ENCODE measurements at regions not wholly inside any gene's neighbourhood (a gene's known extent, or its start where the extent isn't known, plus 50 kb on each side); places are given as distances from the start of the nearest gene placed in this dataset.

DNA sequence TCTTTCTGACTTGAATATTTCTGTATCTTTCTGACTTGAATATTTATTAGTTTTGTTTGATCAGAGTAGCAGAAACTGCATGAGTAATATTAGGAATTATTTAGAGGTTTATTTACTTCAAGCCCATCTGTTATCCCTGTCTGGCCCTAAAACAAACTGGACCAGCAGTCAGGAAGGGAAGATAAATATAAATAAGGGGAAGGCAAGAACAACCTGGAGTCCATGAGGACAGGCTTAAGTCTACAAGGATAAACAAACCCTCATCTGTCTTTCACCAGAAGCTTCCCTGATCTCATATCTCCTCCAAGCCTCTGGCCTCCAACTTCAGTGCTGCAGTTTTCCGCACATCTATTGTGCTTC is 524.9 kb downstream of the CENPC start:
- no peak for TF ChIP-seq CTCF (conservative IDR thresholded peaks at IDR 0.05)
- no peak overlapping the region for H3K27ac ChIP-seq

DNA sequence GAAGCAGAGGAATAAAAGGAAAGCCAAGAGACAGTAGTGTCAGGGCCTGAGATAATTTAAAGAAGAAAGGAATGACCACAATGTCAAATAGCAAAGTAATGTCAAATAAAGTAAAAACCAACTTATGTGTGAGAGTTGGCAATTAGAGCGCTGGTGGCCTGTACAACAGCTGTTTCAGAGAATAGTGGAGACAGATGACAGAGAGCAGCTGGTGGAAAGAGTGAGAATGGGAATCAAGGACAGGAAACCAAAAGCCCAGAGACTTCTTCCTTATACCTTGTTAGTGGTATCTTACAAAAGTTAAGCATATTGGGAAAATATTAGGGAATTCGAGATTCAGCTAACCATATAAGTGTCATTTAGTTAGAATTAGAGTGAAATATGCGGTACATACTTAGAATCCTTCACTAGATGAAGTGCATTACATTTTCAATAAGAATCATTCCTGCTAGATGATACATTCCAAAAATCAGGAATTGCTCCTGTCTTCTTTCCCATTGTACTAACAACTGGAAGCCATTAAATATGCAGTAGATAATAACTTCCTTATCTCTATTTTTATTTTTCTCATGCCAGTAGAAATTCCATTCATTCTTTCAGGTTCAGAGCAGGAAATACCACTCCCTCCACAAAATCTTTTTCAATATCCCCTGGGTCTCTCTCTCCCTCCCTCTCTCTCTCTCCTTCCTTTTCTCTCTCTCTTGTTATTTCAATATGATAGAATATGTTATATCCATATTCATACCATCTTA is 525.4 kb downstream of the CENPC start:
- TF ChIP-seq CTCF (conservative IDR thresholded peaks at IDR 0.05), result no peak
- no peak overlapping the region for H3K27ac ChIP-seq

DNA sequence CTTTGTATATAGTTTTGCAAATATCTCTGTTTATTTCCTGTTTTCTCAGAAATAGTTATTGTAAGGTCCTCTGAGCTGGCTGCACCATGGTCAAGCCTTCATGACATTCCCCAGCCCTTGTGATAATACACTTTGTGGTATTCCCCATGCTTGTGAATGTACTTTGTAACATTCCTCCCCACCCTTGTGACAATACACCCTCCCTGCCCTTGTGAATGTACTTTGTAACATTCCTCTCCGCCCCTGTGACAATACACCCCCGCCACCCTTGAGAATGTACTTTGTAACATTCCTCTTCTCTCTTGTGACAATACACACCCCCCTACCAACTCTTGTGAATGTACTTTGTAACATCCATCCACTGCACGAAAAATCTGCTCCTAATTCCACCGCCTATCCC is 530.7 kb downstream of the CENPC start:
- no peak for TF ChIP-seq CTCF (conservative IDR thresholded peaks at IDR 0.05)
- H3K27ac ChIP-seq, result no peak overlapping the region

DNA sequence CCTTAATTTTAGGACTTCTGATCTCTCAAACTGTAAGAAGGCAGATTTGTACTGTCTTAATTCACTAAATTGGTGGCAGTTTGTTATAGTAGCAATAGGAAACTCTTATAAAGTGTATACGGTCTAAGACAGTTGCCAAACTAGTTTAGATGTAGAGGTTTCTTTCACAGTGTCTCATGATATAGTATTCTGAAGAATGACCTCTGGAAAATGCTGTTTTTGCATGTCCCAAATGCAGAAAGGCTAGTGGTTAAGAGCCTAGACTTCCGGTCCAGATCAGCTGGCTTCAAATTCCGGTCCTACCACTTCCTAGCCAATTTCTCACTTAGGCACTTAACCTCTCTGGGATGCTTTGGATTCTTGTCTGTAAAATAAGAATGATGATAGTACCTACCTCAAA is 538.5 kb downstream of the CENPC start:
- no peak for TF ChIP-seq CTCF (conservative IDR thresholded peaks at IDR 0.05)

GRCh38 chr4:66991521-66991920 is 553.8 kb downstream of the CENPC start:
- TF ChIP-seq CTCF (conservative IDR thresholded peaks at IDR 0.05), result no peak
- no peak overlapping the region for H3K27ac ChIP-seq

More for the DNA sequence above, 538.5 kb downstream of the CENPC start:
- H3K27ac ChIP-seq, result no peak overlapping the region

- TF ChIP-seq CTCF (conservative IDR thresholded peaks at IDR 0.05), result no peak
- no peak overlapping the region for H3K27ac ChIP-seq
Measured at GRCh38 chr4:66974665-66975064, 570.6 kb downstream of the CENPC start.

DNA sequence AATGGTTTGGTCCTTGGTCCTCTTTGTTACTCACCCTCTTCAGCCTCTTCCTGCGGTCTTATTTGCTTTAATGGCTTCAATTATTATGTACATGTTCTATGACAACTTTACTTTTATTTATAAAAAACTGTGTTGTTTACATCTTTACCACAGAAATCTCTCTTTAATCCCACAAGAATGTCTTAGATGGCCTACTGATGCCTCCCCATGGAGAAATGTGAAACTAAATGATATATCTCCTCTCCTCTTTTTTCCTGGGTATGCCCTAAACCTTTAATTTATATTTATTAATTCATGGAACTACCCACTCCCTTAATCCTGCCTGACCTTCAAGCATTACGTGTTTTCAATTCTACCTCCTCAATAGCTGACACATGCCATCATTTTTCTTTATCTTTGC is 573.2 kb downstream of the CENPC start:
- H3K27ac ChIP-seq, result no peak overlapping the region
- TF ChIP-seq CTCF (conservative IDR thresholded peaks at IDR 0.05), result no peak
